ENCODE measurements at regions not wholly inside any gene's neighbourhood (a gene's known extent, or its start where the extent isn't known, plus 50 kb on each side); places are given as distances from the start of the nearest gene placed in this dataset.

GRCh38 chr21:38753557-38753971 is 52.2 kb upstream of the ETS2 start:
- DNase-seq (ENCODE audit: low read depth, low spot score): no peak
- Histone ChIP-seq H3K9me1 (replicated peaks; ENCODE audit: control insufficient read depth, extremely low read depth, insufficient read depth, low read length) (no peaks in the 10 kb centered on the region), H3K27ac (ENCODE audit: insufficient read depth, low read depth, low read length) (no peak overlapping the region), H3K9ac (replicated peaks; ENCODE audit: extremely low read depth, insufficient read depth, low read length) (no peak overlapping the region), H3K9me3 (replicated peaks; ENCODE audit: control insufficient read depth, insufficient read depth, low read length) (no peaks in the 10 kb centered on the region), H3K4me1 (ENCODE audit: control insufficient read depth, extremely low read depth, insufficient read depth, low read length) (peaks cover 9% of the 10 kb centered on the region), H3K4me2 (ENCODE audit: insufficient read depth, low read length) (no peak overlapping the region), H3K36me3 (ENCODE audit: control insufficient read depth in 2 of 2, extremely low read depth in 1 of 2, insufficient read depth in 2 of 2, low read length in 2 of 2) (no peaks in the 10 kb centered on the region), H3K27me3 (ENCODE audit: control insufficient read depth in 2 of 2, insufficient read depth in 2 of 2, low read length in 2 of 2) (peaks cover 0 to 2% of the 10 kb centered on the region in 2 experiments), H4K20me1 (replicated peaks; ENCODE audit: control insufficient read depth, extremely low read depth, insufficient read depth, low read length) (no peaks in the 10 kb centered on the region), H3K4me3 (replicated peaks in 1 of 3; ENCODE audit: insufficient read depth in 1 of 3, low read depth in 1 of 3, low read length in 3 of 3) (no peak overlapping the region), H2AFZ (ENCODE audit: low read depth, low read length) (no peak overlapping the region), H3K79me2 (ENCODE audit: control insufficient read depth, insufficient read depth, low read length) (no peaks in the 10 kb centered on the region)
- ChIA-PET POLR2A (no interaction called here), CTCF (interaction anchor here (0.5 to 1.2 kb wide), 3 partner anchors 9 to 50 kb away, joined by 3 read pairs; no protein-coding TSS in a partner anchor)
- intact Hi-C loops (cut with micrococcal nuclease) (no loop called here), dilution Hi-C loops (cut with MboI; ENCODE audit: extremely low pct_ligation_motif_present, low sequenced_read_pairs) (no loop called here)
- TF ChIP-seq POLR2AphosphoS5 (IDR thresholded peaks at IDR 0.05; ENCODE audit: insufficient read depth, low read depth, low read length) (no peak), JUN (IDR thresholded peaks at IDR 0.05; ENCODE audit: borderline replicate concordance, insufficient read depth, insufficient read length, low read depth) (no peak), MAX (IDR thresholded peaks at IDR 0.05; ENCODE audit: insufficient read depth, insufficient read length) (no peak), FOS (IDR thresholded peaks at IDR 0.05; ENCODE audit: borderline replicate concordance, insufficient read depth, low read length) (no peak), EZH2 (IDR thresholded peaks at IDR 0.05; ENCODE audit: borderline replicate concordance, low read depth, low read length, severe bottlenecking) (no peak), CTCF (IDR thresholded peaks at IDR 0.05; ENCODE audit: extremely low read depth in 1 of 2, insufficient read depth in 1 of 2, low read depth in 1 of 2, low read length in 2 of 2) (no peak), MYC (IDR thresholded peaks at IDR 0.05; ENCODE audit: low read depth, low read length) (no peak), GATA2 (IDR thresholded peaks at IDR 0.05; ENCODE audit: insufficient read depth, insufficient read length, low read depth, low read length) (no peak), POLR2A (IDR thresholded peaks at IDR 0.05; ENCODE audit: low read depth, low read length) (no peak)
- BruUV-seq (replicated peaks): no TSS peak
- no peak for FAIRE-seq

Data from endothelial cell of umbilical vein (primary cell).